A549 (cell line): ENCODE measurements at regions not wholly inside any gene's neighbourhood (a gene's known extent, or its start where the extent isn't known, plus 50 kb on each side); places are given as distances from the start of the nearest gene placed in this dataset.

ENCODE experiments used
- ATAC-seq, 2 experiments: fragments of 200-7000 bp in 1 of 2; fragments of >200 bp in 1 of 2; cut with Nextera tagmentation in 1 of 2; cut with Tn5 transposase in 1 of 2; 3 replicates each; pipeline versions ENCODE4 v1.8.0 to v1.9.1; 2018 to 2020; ENCODE audit warnings: mild to moderate bottlenecking in 1 of 2, moderate library complexity in 1 of 2
- CTCF ChIA-PET: fragments of 300-600 bp; sonication (Branson Sonifier 250); formaldehyde crosslinking; extraction: SDS; loops from one replicate; lab custom pipeline; 2021; ENCODE audit warnings: antibody characterized with exemption, inconsistent platforms; lab: Yijun Ruan, JAX
- POLR2A ChIA-PET: fragments of 350-600 bp; formaldehyde crosslinking; extraction: SDS; loops from one replicate; lab custom pipeline; 2021; ENCODE audit warnings: antibody characterized with exemption, inconsistent platforms; lab: Yijun Ruan, JAX
- DNase-seq, 2 experiments: peaks; one replicate each; pipeline versions ENCODE4 v3.0.0 to v3.0.0-alpha.2; 2011 to 2016; ENCODE audit warnings: low read depth in 1 of 2, low spot score in 1 of 2
- FAIRE-seq: peaks from 2 replicates; lab custom pipeline; 2011; peaks lifted over from hg19 to GRCh38; lab: Jason Lieb, UNC
- H3K27ac ChIP-seq, 2 experiments: fragments of >200 bp; sonication (Bioruptor Twin); formaldehyde crosslinking; 3 replicates each; pipeline ENCODE4 v1.5.1; 2016 to 2017
- H3K4me1 ChIP-seq: fragments of >200 bp; sonication (Bioruptor Twin); formaldehyde crosslinking; 3 replicates; pipeline ENCODE4 v1.6.1; 2016
- H3K4me2 ChIP-seq: fragments of >200 bp; sonication (Bioruptor Twin); formaldehyde crosslinking; 3 replicates; pipeline ENCODE4 v1.6.1; 2016
- H3K4me3 ChIP-seq: fragments of >200 bp; sonication (Bioruptor Twin); formaldehyde crosslinking; 3 replicates; pipeline ENCODE4 v1.5.1; 2016
- H3K9me3 ChIP-seq: fragments of >200 bp; sonication (Bioruptor Twin); formaldehyde crosslinking; 3 replicates; pipeline ENCODE4 v1.6.1; 2016
- BHLHE40 ChIP-seq: IDR thresholded peaks from 2 replicates; pipeline ENCODE4 v1.6.1; 2012; ENCODE audit warnings: low read depth, low read length, inconsistent platforms
- EHF ChIP-seq: fragments of 250-450 bp; sonication (Bioruptor Pico); IDR thresholded peaks from 2 replicates; pipeline ENCODE4 v1.5.0; 2020; ENCODE audit warnings: mild to moderate bottlenecking
- ESRRA ChIP-seq: fragments of 150-350 bp; IDR thresholded peaks from 2 replicates; pipeline ENCODE4 v1.6.1; 2014; ENCODE audit warnings: mild to moderate bottlenecking, low read length, borderline replicate concordance
- GATA3 ChIP-seq: IDR thresholded peaks from 2 replicates; pipeline ENCODE4 v1.6.1; 2012; ENCODE audit warnings: borderline replicate concordance
- HEYL ChIP-seq: fragments of 250-450 bp; sonication (Bioruptor Pico); IDR thresholded peaks from 2 replicates; pipeline ENCODE4 v1.8.0; 2021; ENCODE audit warnings: mild to moderate bottlenecking, moderate library complexity
- HOXA7 ChIP-seq: fragments of 250-450 bp; sonication (Bioruptor Pico); IDR thresholded peaks from 2 replicates; pipeline ENCODE4 v1.5.0; 2020; ENCODE audit warnings: mild to moderate bottlenecking, moderate library complexity
- JUN ChIP-seq, 2 experiments: fragments of >200 bp; sonication (Bioruptor Twin); formaldehyde crosslinking; IDR thresholded peaks; 2 replicates in 1 of 2; 3 replicates in 1 of 2; pipeline ENCODE4 v1.6.1; 2016 to 2017
- KDM1A ChIP-seq: fragments of 200-600 bp; sonication (generic); IDR thresholded peaks from 2 replicates; pipeline ENCODE4 v1.6.1; 2016; ENCODE audit warnings: low read depth, mild to moderate bottlenecking
- KDM5A ChIP-seq: fragments of 200-600 bp; sonication (generic); IDR thresholded peaks from 2 replicates; pipeline ENCODE4 v1.6.1; 2016; ENCODE audit warnings: antibody characterized with exemption, mild to moderate bottlenecking
- MAFK ChIP-seq: fragments of 450-650 bp; IDR thresholded peaks from 2 replicates; pipeline ENCODE4 v1.6.1; 2014; ENCODE audit not compliant: partially characterized antibody
- MAZ ChIP-seq: fragments of 150-350 bp; IDR thresholded peaks from 2 replicates; pipeline ENCODE4 v1.6.1; 2014; ENCODE audit warnings: antibody characterized with exemption, low read depth, low read length, borderline replicate concordance
- NR3C1 ChIP-seq: fragments of >200 bp; sonication (Bioruptor Twin); formaldehyde crosslinking; IDR thresholded peaks from 3 replicates; pipeline ENCODE4 v1.6.1; 2017
- PHF8 ChIP-seq: fragments of 200-600 bp; sonication (generic); IDR thresholded peaks from 2 replicates; pipeline ENCODE4 v1.6.1; 2016; ENCODE audit warnings: low read depth, mild to moderate bottlenecking, antibody characterized with exemption, moderate library complexity, borderline replicate concordance
- POLR2AphosphoS2 ChIP-seq: conservative IDR thresholded peaks from 2 replicates; pipeline ENCODE4 v1.6.1; 2012; ENCODE audit warnings: low read length, improper control_type of control experiment, inconsistent platforms
- RFX5 ChIP-seq: fragments of 450-650 bp; IDR thresholded peaks from 2 replicates; pipeline ENCODE4 v1.7.1; 2014; ENCODE audit warnings: antibody characterized with exemption, mild to moderate bottlenecking, moderate library complexity
- TFCP2L1 ChIP-seq: fragments of 250-450 bp; sonication (Bioruptor Pico); IDR thresholded peaks from 2 replicates; pipeline ENCODE4 v1.5.0; 2021; ENCODE audit warnings: mild to moderate bottlenecking
- TP53 ChIP-seq: fragments of 250-450 bp; sonication (Bioruptor Pico); IDR thresholded peaks from 2 replicates; pipeline ENCODE4 v1.5.0; 2021; ENCODE audit warnings: mild to moderate bottlenecking, moderate library complexity
- ZFP36 ChIP-seq: fragments of 450-650 bp; IDR thresholded peaks from 2 replicates; pipeline ENCODE4 v1.6.1; 2014; ENCODE audit warnings: borderline replicate concordance; ENCODE audit not compliant: partially characterized antibody
- WGBS: methylation state at CpG from one replicate; pipeline ENCODE4 v1.1.6; 2017; ENCODE audit errors: missing lambda C conversion rate; 5-methylcytosine and 5-hydroxymethylcytosine counted together
- TF ChIP-seq, protein P1 (sequence below): fragments of >200 bp; sonication (Bioruptor Twin); formaldehyde crosslinking; IDR thresholded peaks from 2 replicates; pipeline ENCODE4 v1.6.1; 2016
- TF ChIP-seq, protein P2 (sequence below): fragments of 450-650 bp; IDR thresholded peaks from 2 replicates; pipeline ENCODE4 v1.6.1; 2014; ENCODE audit warnings: antibody characterized with exemption
- TF ChIP-seq, protein P3 (sequence below): fragments of 250-450 bp; sonication (Bioruptor Pico); IDR thresholded peaks from 2 replicates; pipeline ENCODE4 v1.5.0; 2020; ENCODE audit warnings: low read depth, mild to moderate bottlenecking, moderate library complexity
- TF ChIP-seq, protein P4 (sequence below): fragments of >200 bp; sonication (Bioruptor Twin); formaldehyde crosslinking; IDR thresholded peaks from 3 replicates; pipeline ENCODE4 v1.6.1; 2016
- TF ChIP-seq, protein P5 (sequence below): fragments of >200 bp; sonication (Bioruptor Twin); formaldehyde crosslinking; IDR thresholded peaks from 3 replicates; pipeline ENCODE4 v1.5.1; 2016

DNA sequence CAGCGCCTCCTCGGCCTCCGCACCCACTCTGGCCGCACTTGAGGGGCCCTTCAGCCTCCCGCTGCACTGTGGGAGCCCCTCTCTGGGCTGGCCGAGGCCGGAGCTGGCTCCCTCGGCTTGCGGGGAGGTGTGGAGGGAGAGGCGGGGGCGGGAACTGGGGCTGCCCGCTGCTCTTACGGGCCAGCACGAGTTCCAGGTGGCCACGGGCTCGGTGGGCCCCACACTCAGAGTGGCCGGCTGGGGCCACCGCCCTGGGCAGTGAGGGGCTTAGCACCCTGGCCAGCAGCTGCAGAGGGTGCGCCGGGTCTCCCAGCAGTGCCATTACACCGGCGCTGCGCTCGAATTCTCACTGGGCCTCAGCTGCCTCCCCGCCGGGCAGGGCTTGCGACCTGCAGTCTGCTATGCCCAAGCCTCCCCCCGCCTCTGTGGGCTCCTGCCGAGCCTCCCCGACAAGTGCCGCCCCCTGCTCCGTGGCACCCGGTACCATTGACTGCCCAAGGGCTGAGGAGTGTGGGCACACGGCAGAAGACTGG is 167.1 kb upstream of the PLSCR5 start:
- H3K4me1 ChIP-seq = no peaks in the 10 kb centered on the region
- TF ChIP-seq PHF8 (no peak), ESRRA (no peak), ZFP36 (no peak), MAZ (no peak), BHLHE40 (no peak), GATA3 (no peak), POLR2AphosphoS2 (no peak)
- ChIA-PET CTCF (no interaction called here), POLR2A (no interaction called here)
- ATAC-seq (no peak), DNase-seq (no peak), FAIRE-seq (no peak)
- H3K27ac ChIP-seq = no peak overlapping the region
- H3K9me3 ChIP-seq = no peaks in the 10 kb centered on the region
- WGBS = 44% methylated on average over 14 of the region's 34 CpGs
- H3K4me2 ChIP-seq = no peak overlapping the region
- no peak overlapping the region for H3K4me3 ChIP-seq

DNA sequence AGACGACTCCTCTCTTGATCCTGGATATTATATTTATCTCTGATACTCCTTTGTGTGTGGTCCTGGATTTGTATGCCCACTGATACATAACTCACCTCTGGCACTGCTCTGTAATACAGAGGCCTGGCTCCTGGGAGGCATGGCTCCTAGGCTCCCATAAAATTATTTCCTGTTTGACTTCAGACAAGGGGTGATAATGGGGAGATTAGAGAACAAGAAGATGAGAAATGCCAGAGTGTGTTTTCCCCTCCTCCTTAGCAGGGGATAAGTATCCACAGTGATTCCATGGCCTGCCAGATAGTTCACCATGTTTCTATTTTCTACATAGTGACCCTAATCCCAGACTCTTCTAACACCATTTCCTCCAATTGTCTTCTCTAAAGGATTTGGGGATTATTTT is 165.7 kb upstream of the PLSCR5 start:
- CTCF ChIA-PET = no interaction called here
- 18% methylated on average over 1 of the region's 1 CpG for WGBS
- Histone ChIP-seq H3K4me1 (no peaks in the 10 kb centered on the region), H3K4me2 (no peak overlapping the region), H3K9me3 (no peaks in the 10 kb centered on the region), H3K27ac (no peak overlapping the region), H3K4me3 (no peak overlapping the region)
- FAIRE-seq = no peak
- POLR2A ChIA-PET = no interaction called here
- no peak for ATAC-seq
- TF ChIP-seq JUN (IDR thresholded peaks at IDR 0.05) (no peak), NR3C1 (no peak), HEYL (CRISPR knock-in tag) (no peak), PHF8 (no peak), ZFP36 (no peak), KDM5A (no peak), MAFK (no peak), TFCP2L1 (CRISPR knock-in tag) (no peak), HOXA7 (CRISPR knock-in tag) (no peak), RFX5 (no peak), KDM1A (no peak), EHF (no peak), TP53 (CRISPR knock-in tag) (no peak)
- TF ChIP-seq, protein P1, sequence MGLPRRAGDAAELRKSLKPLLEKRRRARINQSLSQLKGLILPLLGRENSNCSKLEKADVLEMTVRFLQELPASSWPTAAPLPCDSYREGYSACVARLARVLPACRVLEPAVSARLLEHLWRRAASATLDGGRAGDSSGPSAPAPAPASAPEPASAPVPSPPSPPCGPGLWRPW = no peak
- TF ChIP-seq, protein P2, sequence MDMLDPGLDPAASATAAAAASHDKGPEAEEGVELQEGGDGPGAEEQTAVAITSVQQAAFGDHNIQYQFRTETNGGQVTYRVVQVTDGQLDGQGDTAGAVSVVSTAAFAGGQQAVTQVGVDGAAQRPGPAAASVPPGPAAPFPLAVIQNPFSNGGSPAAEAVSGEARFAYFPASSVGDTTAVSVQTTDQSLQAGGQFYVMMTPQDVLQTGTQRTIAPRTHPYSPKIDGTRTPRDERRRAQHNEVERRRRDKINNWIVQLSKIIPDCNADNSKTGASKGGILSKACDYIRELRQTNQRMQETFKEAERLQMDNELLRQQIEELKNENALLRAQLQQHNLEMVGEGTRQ = no peak
- TF ChIP-seq, protein P3, sequence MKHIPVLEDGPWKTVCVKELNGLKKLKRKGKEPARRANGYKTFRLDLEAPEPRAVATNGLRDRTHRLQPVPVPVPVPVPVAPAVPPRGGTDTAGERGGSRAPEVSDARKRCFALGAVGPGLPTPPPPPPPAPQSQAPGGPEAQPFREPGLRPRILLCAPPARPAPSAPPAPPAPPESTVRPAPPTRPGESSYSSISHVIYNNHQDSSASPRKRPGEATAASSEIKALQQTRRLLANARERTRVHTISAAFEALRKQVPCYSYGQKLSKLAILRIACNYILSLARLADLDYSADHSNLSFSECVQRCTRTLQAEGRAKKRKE (CRISPR knock-in tag) = no peak
- TF ChIP-seq, protein P4, sequence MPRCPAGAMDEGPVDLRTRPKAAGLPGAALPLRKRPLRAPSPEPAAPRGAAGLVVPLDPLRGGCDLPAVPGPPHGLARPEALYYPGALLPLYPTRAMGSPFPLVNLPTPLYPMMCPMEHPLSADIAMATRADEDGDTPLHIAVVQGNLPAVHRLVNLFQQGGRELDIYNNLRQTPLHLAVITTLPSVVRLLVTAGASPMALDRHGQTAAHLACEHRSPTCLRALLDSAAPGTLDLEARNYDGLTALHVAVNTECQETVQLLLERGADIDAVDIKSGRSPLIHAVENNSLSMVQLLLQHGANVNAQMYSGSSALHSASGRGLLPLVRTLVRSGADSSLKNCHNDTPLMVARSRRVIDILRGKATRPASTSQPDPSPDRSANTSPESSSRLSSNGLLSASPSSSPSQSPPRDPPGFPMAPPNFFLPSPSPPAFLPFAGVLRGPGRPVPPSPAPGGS = no peak
- TF ChIP-seq, protein P5, sequence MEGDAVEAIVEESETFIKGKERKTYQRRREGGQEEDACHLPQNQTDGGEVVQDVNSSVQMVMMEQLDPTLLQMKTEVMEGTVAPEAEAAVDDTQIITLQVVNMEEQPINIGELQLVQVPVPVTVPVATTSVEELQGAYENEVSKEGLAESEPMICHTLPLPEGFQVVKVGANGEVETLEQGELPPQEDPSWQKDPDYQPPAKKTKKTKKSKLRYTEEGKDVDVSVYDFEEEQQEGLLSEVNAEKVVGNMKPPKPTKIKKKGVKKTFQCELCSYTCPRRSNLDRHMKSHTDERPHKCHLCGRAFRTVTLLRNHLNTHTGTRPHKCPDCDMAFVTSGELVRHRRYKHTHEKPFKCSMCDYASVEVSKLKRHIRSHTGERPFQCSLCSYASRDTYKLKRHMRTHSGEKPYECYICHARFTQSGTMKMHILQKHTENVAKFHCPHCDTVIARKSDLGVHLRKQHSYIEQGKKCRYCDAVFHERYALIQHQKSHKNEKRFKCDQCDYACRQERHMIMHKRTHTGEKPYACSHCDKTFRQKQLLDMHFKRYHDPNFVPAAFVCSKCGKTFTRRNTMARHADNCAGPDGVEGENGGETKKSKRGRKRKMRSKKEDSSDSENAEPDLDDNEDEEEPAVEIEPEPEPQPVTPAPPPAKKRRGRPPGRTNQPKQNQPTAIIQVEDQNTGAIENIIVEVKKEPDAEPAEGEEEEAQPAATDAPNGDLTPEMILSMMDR = no peak
- no peak for DNase-seq
